ENCODE measurements at regions not wholly inside any gene's neighbourhood (a gene's known extent, or its start where the extent isn't known, plus 50 kb on each side); places are given as distances from the start of the nearest gene placed in this dataset.
A peak's percentile ranks its signal among the peaks of the same experiment; 100 is the strongest.
"Not testable (repeated sequence)": the region's sequence is repeated elsewhere in the genome, so short reads cannot be mapped to it uniquely, and the experiment has no call there.

GRCh38 chr4:119437515-119437914 is 115.6 kb upstream of the FABP2 start:
- DNase-seq (ENCODE audit: low spot score); H4K20me1 ChIP-seq (ENCODE audit: insufficient read depth, low read length); in situ Hi-C loops (cut with HindIII; ENCODE audit: extremely low pct_ligation_motif_present, low pct_unique_long_range_greater_than_20kb); H3K9me3 ChIP-seq (ENCODE audit: low read length); H3K36me3 ChIP-seq (replicated peaks in 1 of 2; ENCODE audit: control insufficient read depth in 1 of 2, insufficient read depth in 2 of 2, low read length in 2 of 2); H2AFZ ChIP-seq (ENCODE audit: low read length); H3K27me3 ChIP-seq (ENCODE audit: control insufficient read depth in 1 of 2, insufficient read depth in 2 of 2, low read length in 2 of 2); CTCF ChIA-PET (ENCODE audit: low intra/inter-chr PET ratio, low total read pairs); intact Hi-C loops (cut with micrococcal nuclease; ENCODE audit: unreplicated experiment); FAIRE-seq; H3K4me2 ChIP-seq (ENCODE audit: low read depth, low read length); BruUV-seq (replicated peaks); H3K4me3 ChIP-seq (replicated peaks in 1 of 3; ENCODE audit: insufficient read depth in 1 of 3, low read depth in 2 of 3, low read length in 3 of 3); POLR2A ChIA-PET; H3K27ac ChIP-seq (ENCODE audit: extremely low read length, insufficient read depth, low read length); H3K9ac ChIP-seq (ENCODE audit: insufficient read depth, low read depth, low read length); H3K79me2 ChIP-seq (ENCODE audit: insufficient read depth, low read length); ATAC-seq; TF ChIP-seq HNF1A (CRISPR knock-in tag; IDR thresholded peaks at IDR 0.05; ENCODE audit: borderline replicate concordance); SOX13 (IDR thresholded peaks at IDR 0.05): not testable (repeated sequence)
- 7% methylated on average over 1 of the region's 1 CpG for WGBS (ENCODE audit: low lambda C conversion rate)
- TF ChIP-seq SOX5 (CRISPR knock-in tag; IDR thresholded peaks at IDR 0.05; ENCODE audit: borderline replicate concordance), result peak; percentile 64; the same call in 1 of the 2 replicates
- 0 out of 2 replicates have a peak, but pooled peaks have one; percentile 35 for TF ChIP-seq HNF1A (IDR thresholded peaks at IDR 0.05; ENCODE audit: low read depth)
- peak in 1 of 2 experiments; percentile 54; a peak in 2 of 4 replicates for TF ChIP-seq SOX13 (CRISPR knock-in tag; conservative IDR thresholded peaks at IDR 0.05 in 1 of 2, IDR thresholded peaks at IDR 0.05 in 1 of 2)
- 0 out of 2 replicates have a peak, but pooled peaks cover 12% of the 10 kb centered on the region for H3K4me1 ChIP-seq (ENCODE audit: insufficient read depth, low read length)

GRCh38 chr4:119408561-119409224 is 86.8 kb upstream of the FABP2 start:
- H3K27ac ChIP-seq (ENCODE audit: extremely low read length, insufficient read depth, low read length); in situ Hi-C loops (cut with HindIII; ENCODE audit: extremely low pct_ligation_motif_present, low pct_unique_long_range_greater_than_20kb); H3K4me2 ChIP-seq (ENCODE audit: low read depth, low read length); intact Hi-C loops (cut with micrococcal nuclease; ENCODE audit: unreplicated experiment); DNase-seq (ENCODE audit: low spot score); BruUV-seq (replicated peaks); POLR2A ChIA-PET; H3K27me3 ChIP-seq (ENCODE audit: control insufficient read depth in 1 of 2, insufficient read depth in 2 of 2, low read length in 2 of 2); H2AFZ ChIP-seq (ENCODE audit: low read length); H3K79me2 ChIP-seq (ENCODE audit: insufficient read depth, low read length); H3K4me1 ChIP-seq (ENCODE audit: insufficient read depth, low read length); FAIRE-seq; H3K9me3 ChIP-seq (ENCODE audit: low read length); H3K4me3 ChIP-seq (replicated peaks in 1 of 3; ENCODE audit: insufficient read depth in 1 of 3, low read depth in 2 of 3, low read length in 3 of 3); H3K9ac ChIP-seq (ENCODE audit: insufficient read depth, low read depth, low read length); H4K20me1 ChIP-seq (ENCODE audit: insufficient read depth, low read length); CTCF ChIA-PET (ENCODE audit: low intra/inter-chr PET ratio, low total read pairs); ATAC-seq; H3K36me3 ChIP-seq (replicated peaks in 1 of 2; ENCODE audit: control insufficient read depth in 1 of 2, insufficient read depth in 2 of 2, low read length in 2 of 2): not testable (repeated sequence)
- 96% methylated on average over 8 of the region's 10 CpGs for WGBS (ENCODE audit: low lambda C conversion rate)

GRCh38 chr4:119406721-119407460 is 85.0 kb upstream of the FABP2 start:
- intact Hi-C loops (cut with micrococcal nuclease; ENCODE audit: unreplicated experiment); H3K36me3 ChIP-seq (replicated peaks in 1 of 2; ENCODE audit: control insufficient read depth in 1 of 2, insufficient read depth in 2 of 2, low read length in 2 of 2); H3K27ac ChIP-seq (ENCODE audit: extremely low read length, insufficient read depth, low read length); POLR2A ChIA-PET; H3K9ac ChIP-seq (ENCODE audit: insufficient read depth, low read depth, low read length); H3K4me2 ChIP-seq (ENCODE audit: low read depth, low read length); DNase-seq (ENCODE audit: low spot score); ATAC-seq; H3K4me3 ChIP-seq (replicated peaks in 1 of 3; ENCODE audit: insufficient read depth in 1 of 3, low read depth in 2 of 3, low read length in 3 of 3); H2AFZ ChIP-seq (ENCODE audit: low read length); FAIRE-seq; H3K4me1 ChIP-seq (ENCODE audit: insufficient read depth, low read length); BruUV-seq (replicated peaks); H3K27me3 ChIP-seq (ENCODE audit: control insufficient read depth in 1 of 2, insufficient read depth in 2 of 2, low read length in 2 of 2); CTCF ChIA-PET (ENCODE audit: low intra/inter-chr PET ratio, low total read pairs); H4K20me1 ChIP-seq (ENCODE audit: insufficient read depth, low read length); H3K9me3 ChIP-seq (ENCODE audit: low read length); H3K79me2 ChIP-seq (ENCODE audit: insufficient read depth, low read length); in situ Hi-C loops (cut with HindIII; ENCODE audit: extremely low pct_ligation_motif_present, low pct_unique_long_range_greater_than_20kb): not testable (repeated sequence)
- WGBS (ENCODE audit: low lambda C conversion rate), result 95% methylated on average over 26 of the region's 28 CpGs

Measured in HepG2 (cell line).